Hematopoietic multipotent progenitor cell treated with erythropoietin and hydrocortisone succinate and interleukin-3 and kit ligand, for 15 days (in vitro differentiated cells): ENCODE measurements at regions not wholly inside any gene's neighbourhood (a gene's known extent, or its start where the extent isn't known, plus 50 kb on each side); places are given as distances from the start of the nearest gene placed in this dataset.
"Not testable (repeated sequence)": the region's sequence is repeated elsewhere in the genome, so short reads cannot be mapped to it uniquely, and the experiment has no call there.

Experiments used
- DNase-seq: peaks from one replicate; pipeline ENCODE4 v3.0.0-alpha.2; 2015; ENCODE audit warnings: low spot score

GRCh38 chr3:168844472-168844871, 748.7 kb upstream of the GOLIM4 start:
- DNase-seq = no peak

- DNase-seq = no peak
These were observed 747.8 kb upstream of the GOLIM4 start for GRCh38 chr3:168843481-168843880.

GRCh38 chr3:168839653-168840052, 743.9 kb upstream of the GOLIM4 start:
- no peak for DNase-seq

- DNase-seq = no peak
These were observed 738.8 kb upstream of the GOLIM4 start for GRCh38 chr3:168834558-168834957.

GRCh38 chr3:168828943-168829342, 733.2 kb upstream of the GOLIM4 start:
- DNase-seq = no peak

GRCh38 chr3:168828536-168828935, 732.8 kb upstream of the GOLIM4 start:
- no peak for DNase-seq

- DNase-seq = no peak
These were observed 732.3 kb upstream of the GOLIM4 start for GRCh38 chr3:168828014-168828413.

- DNase-seq = no peak
These were observed 728.4 kb upstream of the GOLIM4 start for GRCh38 chr3:168824107-168824506.

GRCh38 chr3:168823466-168823865, 727.7 kb upstream of the GOLIM4 start:
- no peak for DNase-seq

- no peak for DNase-seq
These were observed 725.2 kb upstream of the GOLIM4 start for GRCh38 chr3:168820810-168821415.

GRCh38 chr3:168817177-168817576, 721.5 kb upstream of the GOLIM4 start:
- no peak for DNase-seq

- no peak for DNase-seq
These were observed 720.2 kb upstream of the GOLIM4 start for GRCh38 chr3:168815946-168816345.

- no peak for DNase-seq
These were observed 717.6 kb upstream of the GOLIM4 start for GRCh38 chr3:168813225-168813802.

GRCh38 chr3:168812234-168812633, 716.5 kb upstream of the GOLIM4 start:
- DNase-seq = no peak

- DNase-seq = no peak
These were observed 712.9 kb upstream of the GOLIM4 start for GRCh38 chr3:168808596-168808995.

GRCh38 chr3:168807448-168807847, 711.7 kb upstream of the GOLIM4 start:
- no peak for DNase-seq

GRCh38 chr3:168806871-168807270, 711.1 kb upstream of the GOLIM4 start:
- no peak for DNase-seq

- no peak for DNase-seq
These were observed 707.8 kb upstream of the GOLIM4 start for GRCh38 chr3:168803536-168803935.

- no peak for DNase-seq
These were observed 707.0 kb upstream of the GOLIM4 start for GRCh38 chr3:168802766-168803165.

- DNase-seq = no peak
These were observed 706.1 kb upstream of the GOLIM4 start for GRCh38 chr3:168801794-168802193.

- no peak for DNase-seq
These were observed 700.6 kb upstream of the GOLIM4 start for GRCh38 chr3:168796339-168796738.

GRCh38 chr3:168794427-168794826, 698.7 kb upstream of the GOLIM4 start:
- DNase-seq = no peak

- no peak for DNase-seq
These were observed 686.5 kb upstream of the GOLIM4 start for GRCh38 chr3:168782193-168782592.

- not testable (repeated sequence) for DNase-seq
These were observed 684.4 kb upstream of the GOLIM4 start for GRCh38 chr3:168779970-168780645.
